ENCODE measurements at regions not wholly inside any gene's neighbourhood (a gene's known extent, or its start where the extent isn't known, plus 50 kb on each side); places are given as distances from the start of the nearest gene placed in this dataset.

DNA sequence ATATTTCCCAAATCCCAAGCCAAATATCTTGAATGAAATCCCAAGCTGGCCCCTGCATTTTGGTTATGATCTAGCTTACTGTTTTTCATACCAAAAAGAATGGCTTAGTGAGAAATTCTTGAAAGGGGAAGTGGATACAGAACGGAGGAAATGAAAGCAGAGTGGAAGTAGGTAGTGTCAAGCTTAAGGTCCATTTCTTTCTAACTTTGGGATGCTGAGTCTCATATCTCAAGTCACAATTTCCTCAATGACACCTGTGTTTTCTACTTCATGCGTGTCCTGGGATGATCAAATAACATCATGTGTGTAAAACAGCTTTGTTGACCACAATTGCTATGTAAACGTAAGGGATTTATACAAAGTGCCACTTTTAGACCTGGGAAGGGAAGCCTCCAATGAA lies 238.8 kb upstream of the SLC35B3 start:
- 88% methylated on average over 3 of the region's 3 CpGs for WGBS
- DNase-seq (ENCODE audit: low spot score), result no peak
- TF ChIP-seq TAF1 (conservative IDR thresholded peaks at IDR 0.05) (no peak), HNF4G (IDR thresholded peaks at IDR 0.05) (no peak), JUND (IDR thresholded peaks at IDR 0.05) (no peak), EGR1 (IDR thresholded peaks at IDR 0.05; ENCODE audit: low read depth in 2 of 2) (no peak), YY1 (IDR thresholded peaks at IDR 0.05) (no peak), RXRA (IDR thresholded peaks at IDR 0.05) (no peak), SP1 (IDR thresholded peaks at IDR 0.05) (no peak), FOXA1 (IDR thresholded peaks at IDR 0.05) (no peak)
- TF ChIP-seq, protein P1, sequence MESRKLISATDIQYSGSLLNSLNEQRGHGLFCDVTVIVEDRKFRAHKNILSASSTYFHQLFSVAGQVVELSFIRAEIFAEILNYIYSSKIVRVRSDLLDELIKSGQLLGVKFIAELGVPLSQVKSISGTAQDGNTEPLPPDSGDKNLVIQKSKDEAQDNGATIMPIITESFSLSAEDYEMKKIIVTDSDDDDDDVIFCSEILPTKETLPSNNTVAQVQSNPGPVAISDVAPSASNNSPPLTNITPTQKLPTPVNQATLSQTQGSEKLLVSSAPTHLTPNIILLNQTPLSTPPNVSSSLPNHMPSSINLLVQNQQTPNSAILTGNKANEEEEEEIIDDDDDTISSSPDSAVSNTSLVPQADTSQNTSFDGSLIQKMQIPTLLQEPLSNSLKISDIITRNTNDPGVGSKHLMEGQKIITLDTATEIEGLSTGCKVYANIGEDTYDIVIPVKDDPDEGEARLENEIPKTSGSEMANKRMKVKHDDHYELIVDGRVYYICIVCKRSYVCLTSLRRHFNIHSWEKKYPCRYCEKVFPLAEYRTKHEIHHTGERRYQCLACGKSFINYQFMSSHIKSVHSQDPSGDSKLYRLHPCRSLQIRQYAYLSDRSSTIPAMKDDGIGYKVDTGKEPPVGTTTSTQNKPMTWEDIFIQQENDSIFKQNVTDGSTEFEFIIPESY (IDR thresholded peaks at IDR 0.05), result no peak
- TF ChIP-seq, protein P2, sequence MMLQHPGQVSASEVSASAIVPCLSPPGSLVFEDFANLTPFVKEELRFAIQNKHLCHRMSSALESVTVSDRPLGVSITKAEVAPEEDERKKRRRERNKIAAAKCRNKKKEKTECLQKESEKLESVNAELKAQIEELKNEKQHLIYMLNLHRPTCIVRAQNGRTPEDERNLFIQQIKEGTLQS (IDR thresholded peaks at IDR 0.05), result no peak
- TF ChIP-seq, protein P3, sequence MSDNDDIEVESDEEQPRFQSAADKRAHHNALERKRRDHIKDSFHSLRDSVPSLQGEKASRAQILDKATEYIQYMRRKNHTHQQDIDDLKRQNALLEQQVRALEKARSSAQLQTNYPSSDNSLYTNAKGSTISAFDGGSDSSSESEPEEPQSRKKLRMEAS (IDR thresholded peaks at IDR 0.05), result no peak
- TF ChIP-seq, protein P4, sequence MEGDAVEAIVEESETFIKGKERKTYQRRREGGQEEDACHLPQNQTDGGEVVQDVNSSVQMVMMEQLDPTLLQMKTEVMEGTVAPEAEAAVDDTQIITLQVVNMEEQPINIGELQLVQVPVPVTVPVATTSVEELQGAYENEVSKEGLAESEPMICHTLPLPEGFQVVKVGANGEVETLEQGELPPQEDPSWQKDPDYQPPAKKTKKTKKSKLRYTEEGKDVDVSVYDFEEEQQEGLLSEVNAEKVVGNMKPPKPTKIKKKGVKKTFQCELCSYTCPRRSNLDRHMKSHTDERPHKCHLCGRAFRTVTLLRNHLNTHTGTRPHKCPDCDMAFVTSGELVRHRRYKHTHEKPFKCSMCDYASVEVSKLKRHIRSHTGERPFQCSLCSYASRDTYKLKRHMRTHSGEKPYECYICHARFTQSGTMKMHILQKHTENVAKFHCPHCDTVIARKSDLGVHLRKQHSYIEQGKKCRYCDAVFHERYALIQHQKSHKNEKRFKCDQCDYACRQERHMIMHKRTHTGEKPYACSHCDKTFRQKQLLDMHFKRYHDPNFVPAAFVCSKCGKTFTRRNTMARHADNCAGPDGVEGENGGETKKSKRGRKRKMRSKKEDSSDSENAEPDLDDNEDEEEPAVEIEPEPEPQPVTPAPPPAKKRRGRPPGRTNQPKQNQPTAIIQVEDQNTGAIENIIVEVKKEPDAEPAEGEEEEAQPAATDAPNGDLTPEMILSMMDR (IDR thresholded peaks at IDR 0.05; ENCODE audit: low read depth, low read length, missing input control), result no peak
- TF ChIP-seq, protein P5, sequence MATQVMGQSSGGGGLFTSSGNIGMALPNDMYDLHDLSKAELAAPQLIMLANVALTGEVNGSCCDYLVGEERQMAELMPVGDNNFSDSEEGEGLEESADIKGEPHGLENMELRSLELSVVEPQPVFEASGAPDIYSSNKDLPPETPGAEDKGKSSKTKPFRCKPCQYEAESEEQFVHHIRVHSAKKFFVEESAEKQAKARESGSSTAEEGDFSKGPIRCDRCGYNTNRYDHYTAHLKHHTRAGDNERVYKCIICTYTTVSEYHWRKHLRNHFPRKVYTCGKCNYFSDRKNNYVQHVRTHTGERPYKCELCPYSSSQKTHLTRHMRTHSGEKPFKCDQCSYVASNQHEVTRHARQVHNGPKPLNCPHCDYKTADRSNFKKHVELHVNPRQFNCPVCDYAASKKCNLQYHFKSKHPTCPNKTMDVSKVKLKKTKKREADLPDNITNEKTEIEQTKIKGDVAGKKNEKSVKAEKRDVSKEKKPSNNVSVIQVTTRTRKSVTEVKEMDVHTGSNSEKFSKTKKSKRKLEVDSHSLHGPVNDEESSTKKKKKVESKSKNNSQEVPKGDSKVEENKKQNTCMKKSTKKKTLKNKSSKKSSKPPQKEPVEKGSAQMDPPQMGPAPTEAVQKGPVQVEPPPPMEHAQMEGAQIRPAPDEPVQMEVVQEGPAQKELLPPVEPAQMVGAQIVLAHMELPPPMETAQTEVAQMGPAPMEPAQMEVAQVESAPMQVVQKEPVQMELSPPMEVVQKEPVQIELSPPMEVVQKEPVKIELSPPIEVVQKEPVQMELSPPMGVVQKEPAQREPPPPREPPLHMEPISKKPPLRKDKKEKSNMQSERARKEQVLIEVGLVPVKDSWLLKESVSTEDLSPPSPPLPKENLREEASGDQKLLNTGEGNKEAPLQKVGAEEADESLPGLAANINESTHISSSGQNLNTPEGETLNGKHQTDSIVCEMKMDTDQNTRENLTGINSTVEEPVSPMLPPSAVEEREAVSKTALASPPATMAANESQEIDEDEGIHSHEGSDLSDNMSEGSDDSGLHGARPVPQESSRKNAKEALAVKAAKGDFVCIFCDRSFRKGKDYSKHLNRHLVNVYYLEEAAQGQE (IDR thresholded peaks at IDR 0.05), result no peak
- Histone ChIP-seq H3K9ac (ENCODE audit: low read depth in 1 of 2, low read length in 2 of 2) (no peak overlapping the region), H3K4me3 (ENCODE audit: low read depth in 1 of 3, low read length in 3 of 3) (no peak overlapping the region), H3K4me1 (ENCODE audit: control insufficient read depth in 4 of 4, insufficient read depth in 4 of 4, low read length in 3 of 4) (peaks cover 0 to 17% (median 5%) of the 10 kb centered on the region in 4 donors), H3K27ac (ENCODE audit: low read depth in 1 of 2, low read length in 2 of 2) (no peak overlapping the region), H3K36me3 (ENCODE audit: control insufficient read depth in 4 of 4, insufficient read depth in 3 of 4, low read depth in 1 of 4, low read length in 3 of 4) (no peaks in the 10 kb centered on the region), H3K27me3 (ENCODE audit: control insufficient read depth in 4 of 4, insufficient read depth in 4 of 4, low read length in 3 of 4) (no peaks in the 10 kb centered on the region), H3K9me3 (ENCODE audit: control insufficient read depth in 4 of 4, low read length in 3 of 4) (no peaks in the 10 kb centered on the region)

DNA sequence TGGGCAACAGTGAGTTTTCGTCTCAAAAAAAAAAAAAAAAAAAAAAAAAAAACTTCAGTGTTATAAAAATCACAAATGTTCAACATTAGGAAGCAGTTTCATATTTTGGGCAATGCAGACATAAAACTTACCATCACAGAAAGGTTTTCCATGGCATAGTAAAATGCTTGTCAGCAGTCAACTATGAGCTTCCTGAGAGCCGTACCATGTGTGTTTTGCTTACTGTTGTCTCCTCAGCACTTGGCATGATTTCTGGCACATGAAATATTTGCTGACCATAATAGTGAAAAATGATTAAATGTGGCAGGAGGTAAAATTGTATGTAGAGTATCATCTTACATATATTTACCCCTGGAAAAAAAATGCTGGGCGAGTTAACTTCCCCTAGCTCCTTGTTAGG lies 237.5 kb upstream of the SLC35B3 start:
- H3K4me3 ChIP-seq (ENCODE audit: low read depth in 1 of 3, low read length in 3 of 3), result no peak overlapping the region
- no peak for DNase-seq (ENCODE audit: low spot score)
- TF ChIP-seq YY1 (IDR thresholded peaks at IDR 0.05) (no peak), RAD21 (IDR thresholded peaks at IDR 0.05) (no peak), RXRA (IDR thresholded peaks at IDR 0.05) (no peak), EGR1 (IDR thresholded peaks at IDR 0.05; ENCODE audit: low read depth in 2 of 2) (no peak), TAF1 (conservative IDR thresholded peaks at IDR 0.05) (no peak), FOXA2 (IDR thresholded peaks at IDR 0.05) (no peak)
- TF ChIP-seq, protein P3 (IDR thresholded peaks at IDR 0.05), result no peak
- TF ChIP-seq, protein P4 (IDR thresholded peaks at IDR 0.05; ENCODE audit: low read depth, low read length, missing input control), result no peak
- TF ChIP-seq, protein P1 (IDR thresholded peaks at IDR 0.05), result no peak
- H3K4me1 ChIP-seq (ENCODE audit: control insufficient read depth in 4 of 4, insufficient read depth in 4 of 4, low read length in 3 of 4), result peaks cover 0 to 28% (median 7%) of the 10 kb centered on the region in 4 donors
- H3K27me3 ChIP-seq (ENCODE audit: control insufficient read depth in 4 of 4, insufficient read depth in 4 of 4, low read length in 3 of 4), result no peaks in the 10 kb centered on the region
- no peak overlapping the region for H3K27ac ChIP-seq (ENCODE audit: low read depth in 1 of 2, low read length in 2 of 2)
- no peak overlapping the region for H3K9ac ChIP-seq (ENCODE audit: low read depth in 1 of 2, low read length in 2 of 2)
- WGBS, result 86% methylated on average over 3 of the region's 3 CpGs
- H3K9me3 ChIP-seq (ENCODE audit: control insufficient read depth in 4 of 4, low read length in 3 of 4), result no peaks in the 10 kb centered on the region
- H3K36me3 ChIP-seq (ENCODE audit: control insufficient read depth in 4 of 4, insufficient read depth in 3 of 4, low read depth in 1 of 4, low read length in 3 of 4), result no peaks in the 10 kb centered on the region

Data from liver (tissue), 8 donors.